B cell (primary cell): ENCODE measurements at regions not wholly inside any gene's neighbourhood (a gene's known extent, or its start where the extent isn't known, plus 50 kb on each side); places are given as distances from the start of the nearest gene placed in this dataset.

ENCODE experiments used
- CTCF ChIP-seq: fragments of 200-600 bp; IDR thresholded peaks from one replicate; pipeline ENCODE4 v1.8.0; 2022; ENCODE audit warnings: antibody characterized with exemption, mild to moderate bottlenecking
- EZH2 ChIP-seq: IDR thresholded peaks from 2 replicates; pipeline ENCODE4 v1.6.1; 2012; ENCODE audit warnings: borderline replicate concordance, low read depth, mild to moderate bottlenecking, moderate library complexity, low read length; ENCODE audit not compliant: insufficient read depth, poor library complexity, severe bottlenecking

- TF ChIP-seq CTCF, result no peak
- no peak for TF ChIP-seq EZH2
Observed at GRCh38 chr9:131798246-131798645, 58.4 kb upstream of the RAPGEF1 start.
